Activated CD8-positive, alpha-beta T cell treated with anti-CD3 and anti-CD28 coated beads for 36 hours (primary cell): ENCODE measurements at regions not wholly inside any gene's neighbourhood (a gene's known extent, or its start where the extent isn't known, plus 50 kb on each side); places are given as distances from the start of the nearest gene placed in this dataset.

ENCODE experiments used
- ATAC-seq: fragments of 200-7000 bp; cut with Tn5 transposase; one replicate; pipeline ENCODE4 v1.10.0; 2021; ENCODE audit warnings: mild to moderate bottlenecking, moderate library complexity
- CTCF ChIA-PET: fragments of 350-600 bp; sonication (Branson Sonifier 250); formaldehyde crosslinking; loops from one replicate; lab custom pipeline; 2021; ENCODE audit warnings: antibody characterized with exemption; lab: Charles Lee
- POLR2A ChIA-PET: fragments of 350-600 bp; sonication (Branson Sonifier 250); formaldehyde crosslinking; loops from one replicate; lab custom pipeline; 2021; ENCODE audit warnings: antibody characterized with exemption; lab: Charles Lee
- DNase-seq: peaks from one replicate; pipeline ENCODE4 v3.0.0-alpha.2; 2020
- H3K27ac Mint-ChIP-seq: one replicate; pipeline ENCODE4 v1.8.0; 2021; ENCODE audit warnings: mild to moderate bottlenecking, mixed read lengths
- H3K27me3 Mint-ChIP-seq: one replicate; pipeline ENCODE4 v1.8.0; 2021; ENCODE audit warnings: mixed read lengths
- H3K36me3 Mint-ChIP-seq: one replicate; pipeline ENCODE4 v1.8.0; 2021; ENCODE audit warnings: low read depth, mixed read lengths
- H3K4me1 Mint-ChIP-seq: one replicate; pipeline ENCODE4 v1.8.0; 2021; ENCODE audit warnings: low read depth, mixed read lengths
- H3K4me3 Mint-ChIP-seq: one replicate; pipeline ENCODE4 v1.8.0; 2021; ENCODE audit warnings: mild to moderate bottlenecking, moderate library complexity, mixed read lengths
- H3K9me3 Mint-ChIP-seq: one replicate; pipeline ENCODE4 v1.8.0; 2021; ENCODE audit warnings: mixed read lengths
- intact Hi-C: fragments of 100-400 bp; cut with micrococcal nuclease; formaldehyde crosslinking; loops from one replicate; pipeline ENCODE4 v1.10.0; 2022
- TF ChIP-seq, protein P1 (sequence below): fragments of 200-600 bp; IDR thresholded peaks from one replicate; pipeline ENCODE4 v1.8.0; 2022; ENCODE audit warnings: antibody characterized with exemption, mild to moderate bottlenecking

DNA sequence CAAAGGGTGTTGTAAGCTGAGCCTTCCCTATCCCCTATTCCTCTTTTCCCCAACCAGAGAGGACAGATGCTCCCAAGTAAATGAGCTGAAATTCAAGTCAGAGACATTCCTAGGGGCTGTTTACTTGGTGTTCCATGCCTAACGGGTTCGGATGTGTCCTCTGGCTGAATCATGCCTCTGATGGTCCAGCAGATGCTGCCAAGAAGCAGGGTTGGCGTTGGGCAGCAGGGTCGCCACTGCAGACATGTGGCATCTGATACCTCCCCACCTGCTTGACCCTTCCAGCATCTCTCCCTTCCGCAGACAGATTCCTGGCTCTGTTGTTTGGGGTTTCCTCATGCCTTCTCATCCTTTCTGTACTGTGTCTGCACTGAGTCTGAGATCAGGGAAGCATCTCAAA lies 108.3 kb downstream of the HNRNPLL start:
- ATAC-seq (no peak), DNase-seq (no peak)
- Mint-ChIP-seq H3K4me1 (peaks cover 5% of the 10 kb centered on the region), H3K4me3 (no peak overlapping the region), H3K9me3 (no peaks in the 10 kb centered on the region), H3K36me3 (no peaks in the 10 kb centered on the region), H3K27me3 (peaks cover 1% of the 10 kb centered on the region), H3K27ac (no peak overlapping the region)
- TF ChIP-seq, protein P1, sequence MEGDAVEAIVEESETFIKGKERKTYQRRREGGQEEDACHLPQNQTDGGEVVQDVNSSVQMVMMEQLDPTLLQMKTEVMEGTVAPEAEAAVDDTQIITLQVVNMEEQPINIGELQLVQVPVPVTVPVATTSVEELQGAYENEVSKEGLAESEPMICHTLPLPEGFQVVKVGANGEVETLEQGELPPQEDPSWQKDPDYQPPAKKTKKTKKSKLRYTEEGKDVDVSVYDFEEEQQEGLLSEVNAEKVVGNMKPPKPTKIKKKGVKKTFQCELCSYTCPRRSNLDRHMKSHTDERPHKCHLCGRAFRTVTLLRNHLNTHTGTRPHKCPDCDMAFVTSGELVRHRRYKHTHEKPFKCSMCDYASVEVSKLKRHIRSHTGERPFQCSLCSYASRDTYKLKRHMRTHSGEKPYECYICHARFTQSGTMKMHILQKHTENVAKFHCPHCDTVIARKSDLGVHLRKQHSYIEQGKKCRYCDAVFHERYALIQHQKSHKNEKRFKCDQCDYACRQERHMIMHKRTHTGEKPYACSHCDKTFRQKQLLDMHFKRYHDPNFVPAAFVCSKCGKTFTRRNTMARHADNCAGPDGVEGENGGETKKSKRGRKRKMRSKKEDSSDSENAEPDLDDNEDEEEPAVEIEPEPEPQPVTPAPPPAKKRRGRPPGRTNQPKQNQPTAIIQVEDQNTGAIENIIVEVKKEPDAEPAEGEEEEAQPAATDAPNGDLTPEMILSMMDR, result no peak
- CTCF ChIA-PET, result interaction anchor here (1.8 kb wide), 1 partner anchor 14 kb away, joined by 6 read pairs; no protein-coding TSS in a partner anchor
- POLR2A ChIA-PET, result interaction anchor here (0.5 kb wide), 1 partner anchor 271 kb away, joined by 3 read pairs; no protein-coding TSS in a partner anchor
- intact Hi-C loops, result no loop called here

- CTCF ChIA-PET, result no interaction called here
- ATAC-seq, result no peak
- Mint-ChIP-seq H3K4me1 (no peaks in the 10 kb centered on the region), H3K27me3 (peaks cover 1% of the 10 kb centered on the region), H3K27ac (no peak overlapping the region), H3K36me3 (no peaks in the 10 kb centered on the region), H3K9me3 (no peaks in the 10 kb centered on the region), H3K4me3 (no peak overlapping the region)
- POLR2A ChIA-PET, result no interaction called here
- intact Hi-C loops, result no loop called here
- no peak for DNase-seq
- TF ChIP-seq, protein P1, result no peak
Measured at GRCh38 chr2:38492042-38492615, 110.6 kb downstream of the HNRNPLL start.

- POLR2A ChIA-PET, result no interaction called here
- ATAC-seq, result no peak
- CTCF ChIA-PET, result no interaction called here
- no peak overlapping the region for H3K4me3 Mint-ChIP-seq
- H3K27ac Mint-ChIP-seq, result no peak overlapping the region
- TF ChIP-seq, protein P1, result no peak
- peaks cover 1% of the 10 kb centered on the region for H3K27me3 Mint-ChIP-seq
- H3K4me1 Mint-ChIP-seq, result no peaks in the 10 kb centered on the region
- no peaks in the 10 kb centered on the region for H3K9me3 Mint-ChIP-seq
- no peaks in the 10 kb centered on the region for H3K36me3 Mint-ChIP-seq
- intact Hi-C loops, result no loop called here
- no peak for DNase-seq
Measured at GRCh38 chr2:38491436-38491835, 111.3 kb downstream of the HNRNPLL start.

DNA sequence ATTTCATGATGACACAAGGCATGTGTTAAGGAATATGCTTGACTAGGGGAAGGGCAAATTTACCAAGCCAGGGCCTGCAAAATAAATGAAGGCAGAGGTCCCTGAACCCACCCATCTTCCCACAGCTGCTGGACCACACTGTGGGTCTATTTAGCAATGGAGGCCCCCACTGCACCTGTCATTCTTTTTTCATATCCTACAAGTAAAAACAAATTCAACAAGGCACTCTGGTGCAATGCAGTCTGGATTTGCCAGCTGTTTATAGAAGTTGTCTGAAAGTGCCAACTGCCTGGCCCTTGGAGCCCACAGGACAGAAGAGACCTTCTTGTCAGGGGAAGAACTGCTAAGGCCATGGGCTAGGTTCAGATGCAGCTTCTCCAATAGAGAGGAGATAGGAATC lies 112.8 kb upstream of the ATL2 start:
- TF ChIP-seq, protein P1, result no peak
- Mint-ChIP-seq H3K36me3 (no peaks in the 10 kb centered on the region), H3K4me3 (no peak overlapping the region), H3K4me1 (no peaks in the 10 kb centered on the region), H3K27me3 (peaks cover 1% of the 10 kb centered on the region), H3K27ac (no peak overlapping the region), H3K9me3 (no peaks in the 10 kb centered on the region)
- no peak for DNase-seq
- intact Hi-C loops, result no loop called here
- ChIA-PET POLR2A (no interaction called here), CTCF (interaction anchor here (1.2 kb wide), 1 partner anchor 174 kb away, joined by 3 read pairs; no protein-coding TSS in a partner anchor)
- ATAC-seq, result no peak

- DNase-seq (no peak), ATAC-seq (no peak)
- H3K27ac Mint-ChIP-seq, result no peak overlapping the region
- no peaks in the 10 kb centered on the region for H3K4me1 Mint-ChIP-seq
- ChIA-PET POLR2A (interaction anchor here (0.6 kb wide), 1 partner anchor 198 kb away, joined by 3 read pairs; no protein-coding TSS in a partner anchor), CTCF (interaction anchor here (2.2 kb wide), 1 partner anchor 20 kb away, joined by 6 read pairs; no protein-coding TSS in a partner anchor)
- TF ChIP-seq, protein P1, result no peak
- intact Hi-C loops, result no loop called here
- no peak overlapping the region for H3K4me3 Mint-ChIP-seq
- no peaks in the 10 kb centered on the region for H3K27me3 Mint-ChIP-seq
- no peaks in the 10 kb centered on the region for H3K36me3 Mint-ChIP-seq
- no peaks in the 10 kb centered on the region for H3K9me3 Mint-ChIP-seq
Measured at GRCh38 chr2:38487852-38488251, 110.8 kb upstream of the ATL2 start.
